Smooth muscle cell (in vitro differentiated cells): ENCODE measurements at regions not wholly inside any gene's neighbourhood (a gene's known extent, or its start where the extent isn't known, plus 50 kb on each side); places are given as distances from the start of the nearest gene placed in this dataset.

Experiments used
- DNase-seq: peaks from one replicate; lab custom pipeline; 2025; ENCODE audit not compliant: unreplicated experiment; lab: John Stamatoyannopoulos, UW
- H2AFZ ChIP-seq: fragments of 200-600 bp; sonication (generic); 2 replicates; pipeline ENCODE4 v1.6.0; 2016; ENCODE audit warnings: antibody characterized with exemption, low read depth, mild to moderate bottlenecking
- H3F3A ChIP-seq: fragments of 200-600 bp; sonication (generic); 2 replicates; pipeline ENCODE4 v1.6.0; 2017; ENCODE audit warnings: antibody characterized with exemption, low read depth
- H3K27ac ChIP-seq: fragments of 200-600 bp; sonication (generic); 2 replicates; pipeline ENCODE4 v1.5.1; 2016; ENCODE audit warnings: low read depth, mild to moderate bottlenecking
- H3K27me3 ChIP-seq: fragments of 200-600 bp; sonication (generic); 2 replicates; pipeline ENCODE4 v1.6.1; 2016; ENCODE audit warnings: low read depth, mild to moderate bottlenecking
- H3K36me3 ChIP-seq: fragments of 200-600 bp; sonication (generic); 2 replicates; pipeline ENCODE4 v1.5.1; 2016; ENCODE audit warnings: low read depth
- H3K4me1 ChIP-seq: fragments of 200-600 bp; sonication (generic); 2 replicates; pipeline ENCODE4 v1.5.1; 2016; ENCODE audit warnings: low read depth
- H3K4me2 ChIP-seq: fragments of 200-600 bp; sonication (generic); 2 replicates; pipeline ENCODE4 v1.6.0; 2016; ENCODE audit warnings: mild to moderate bottlenecking
- H3K4me3 ChIP-seq: fragments of 200-600 bp; sonication (generic); 2 replicates; pipeline ENCODE4 v1.5.1; 2016; ENCODE audit warnings: mild to moderate bottlenecking
- H3K79me2 ChIP-seq: fragments of 200-600 bp; sonication (generic); 2 replicates; pipeline ENCODE4 v1.6.0; 2016; ENCODE audit warnings: low read depth, mild to moderate bottlenecking
- H3K9ac ChIP-seq: fragments of 200-600 bp; sonication (generic); 2 replicates; pipeline ENCODE4 v1.6.0; 2016; ENCODE audit warnings: low read depth
- H3K9me3 ChIP-seq: fragments of 200-600 bp; sonication (generic); replicated peaks from 2 replicates; pipeline ENCODE4 v1.5.1; 2016; ENCODE audit warnings: low read depth
- H4K20me1 ChIP-seq: fragments of 200-600 bp; sonication (generic); 2 replicates; pipeline ENCODE4 v1.6.0; 2016; ENCODE audit warnings: low read depth
- CTCF ChIP-seq: fragments of 200-600 bp; sonication (generic); IDR thresholded peaks from 2 replicates; pipeline ENCODE4 v1.5.1; 2017; ENCODE audit warnings: borderline replicate concordance, mild to moderate bottlenecking, antibody characterized with exemption; ENCODE audit not compliant: insufficient read depth, poor library complexity, severe bottlenecking
- WGBS: methylation state at CpG from one replicate; pipeline ENCODE4 v1.1.7; 2016; ENCODE audit warnings: low lambda C conversion rate; 5-methylcytosine and 5-hydroxymethylcytosine counted together

- Histone ChIP-seq H3K9ac (no peak overlapping the region), H3K4me3 (no peak overlapping the region), H3K4me1 (no peaks in the 10 kb centered on the region), H4K20me1 (no peaks in the 10 kb centered on the region), H3K36me3 (no peaks in the 10 kb centered on the region), H3K27ac (no peak overlapping the region), H2AFZ (no peak overlapping the region), H3K9me3 (no peaks in the 10 kb centered on the region), H3K4me2 (no peak overlapping the region), H3F3A (no peaks in the 10 kb centered on the region), H3K27me3 (no peaks in the 10 kb centered on the region), H3K79me2 (no peaks in the 10 kb centered on the region)
- 94% methylated on average over 5 of the region's 5 CpGs for WGBS
- no peak for TF ChIP-seq CTCF
- DNase-seq = no peak
These were observed 222.1 kb upstream of the EEA1 start for GRCh38 chr12:93151079-93151762.

- no peak overlapping the region for H3K9ac ChIP-seq
- H4K20me1 ChIP-seq = no peaks in the 10 kb centered on the region
- H3K36me3 ChIP-seq = no peaks in the 10 kb centered on the region
- H3K4me2 ChIP-seq = no peak overlapping the region
- no peaks in the 10 kb centered on the region for H3K4me1 ChIP-seq
- H3K9me3 ChIP-seq = no peaks in the 10 kb centered on the region
- H3K79me2 ChIP-seq = no peaks in the 10 kb centered on the region
- H3K27me3 ChIP-seq = no peaks in the 10 kb centered on the region
- no peak for TF ChIP-seq CTCF
- no peaks in the 10 kb centered on the region for H3F3A ChIP-seq
- no peak overlapping the region for H3K27ac ChIP-seq
- DNase-seq = no peak
- no peak overlapping the region for H2AFZ ChIP-seq
- H3K4me3 ChIP-seq = no peak overlapping the region
- 97% methylated on average over 2 of the region's 2 CpGs for WGBS
These were observed 223.5 kb upstream of the EEA1 start for GRCh38 chr12:93152617-93153016.

GRCh38 chr12:93153321-93153720 lies 224.2 kb upstream of the EEA1 start:
- H2AFZ ChIP-seq = no peak overlapping the region
- H3K27me3 ChIP-seq = no peaks in the 10 kb centered on the region
- no peaks in the 10 kb centered on the region for H3K4me1 ChIP-seq
- no peak overlapping the region for H3K27ac ChIP-seq
- no peaks in the 10 kb centered on the region for H4K20me1 ChIP-seq
- H3K4me3 ChIP-seq = no peak overlapping the region
- no peak for DNase-seq
- 88% methylated on average over 3 of the region's 3 CpGs for WGBS
- no peak overlapping the region for H3K4me2 ChIP-seq
- no peak overlapping the region for H3K9ac ChIP-seq
- H3F3A ChIP-seq = no peaks in the 10 kb centered on the region
- no peaks in the 10 kb centered on the region for H3K36me3 ChIP-seq
- H3K9me3 ChIP-seq = no peaks in the 10 kb centered on the region
- no peak for TF ChIP-seq CTCF
- no peaks in the 10 kb centered on the region for H3K79me2 ChIP-seq

- DNase-seq = no peak
- no peaks in the 10 kb centered on the region for H3K4me1 ChIP-seq
- no peak overlapping the region for H3K4me3 ChIP-seq
- TF ChIP-seq CTCF = no peak
- H3K27ac ChIP-seq = no peak overlapping the region
- no peaks in the 10 kb centered on the region for H3F3A ChIP-seq
- no peak overlapping the region for H2AFZ ChIP-seq
- no peak overlapping the region for H3K9ac ChIP-seq
- H3K9me3 ChIP-seq = no peaks in the 10 kb centered on the region
- H4K20me1 ChIP-seq = no peaks in the 10 kb centered on the region
- H3K79me2 ChIP-seq = no peaks in the 10 kb centered on the region
- H3K4me2 ChIP-seq = no peak overlapping the region
- 88% methylated on average over 5 of the region's 5 CpGs for WGBS
- no peaks in the 10 kb centered on the region for H3K27me3 ChIP-seq
- H3K36me3 ChIP-seq = no peaks in the 10 kb centered on the region
These were observed 223.5 kb upstream of the NUDT4 start for GRCh38 chr12:93154096-93154728.
